DOHH2 (cell line): ENCODE measurements at regions not wholly inside any gene's neighbourhood (a gene's known extent, or its start where the extent isn't known, plus 50 kb on each side); places are given as distances from the start of the nearest gene placed in this dataset.

Experiments used
- CTCF ChIP-seq: fragments of 200-600 bp; sonication (generic); IDR thresholded peaks from one replicate; pipeline ENCODE4 v1.5.1; 2014; ENCODE audit warnings: antibody characterized with exemption, mild to moderate bottlenecking, low read depth, low read length; ENCODE audit not compliant: poor library complexity, severe bottlenecking
- EZH2phosphoT487 ChIP-seq: fragments of 200-600 bp; sonication (generic); IDR thresholded peaks from 2 replicates; pipeline ENCODE4 v1.6.1; 2017; ENCODE audit warnings: borderline replicate concordance, mild to moderate bottlenecking, antibody characterized with exemption, low read length, moderate library complexity, mixed read lengths

GRCh38 chr1:55323760-55324159 lies 108.6 kb upstream of the USP24 start:
- TF ChIP-seq CTCF (no peak), EZH2phosphoT487 (no peak)
